Pancreas (tissue), 10 donors: ENCODE measurements at regions not wholly inside any gene's neighbourhood (a gene's known extent, or its start where the extent isn't known, plus 50 kb on each side); places are given as distances from the start of the nearest gene placed in this dataset.

Experiments
- ATAC-seq, 4 donors: fragments of 200-7000 bp; cut with Tn5 transposase; one replicate each; pipeline versions ENCODE4 v1.8.0 to v1.9.1; 2020; ENCODE audit warnings: mild to moderate bottlenecking in 4 of 4, moderate library complexity in 4 of 4
- DNase-seq, 6 donors: peaks; one replicate each; pipeline ENCODE4 v3.0.0-alpha.2; 2020
- FAIRE-seq: peaks from 2 replicates; lab custom pipeline; 2012; peaks lifted over from hg19 to GRCh38; lab: Jason Lieb, UNC
- H3K27ac ChIP-seq, 4 donors: fragments of 200-600 bp; sonication (generic); 1 replicate in 3 of 4; 2 replicates in 1 of 4; pipeline versions ENCODE4 v1.5.0 to v1.8.0; 2020
- H3K27me3 ChIP-seq, 4 donors: fragments of 200-600 bp; one replicate each; pipeline ENCODE4 v1.8.0; 2021
- H3K36me3 ChIP-seq, 3 donors: fragments of 200-600 bp; sonication (generic) in 1 of 3; one replicate each; pipeline versions ENCODE4 v1.5.0 to v1.8.0; 2020 to 2021
- H3K4me1 ChIP-seq, 3 donors: fragments of 200-600 bp; one replicate each; pipeline ENCODE4 v1.8.0; 2021
- H3K4me3 ChIP-seq, 4 donors: fragments of 200-600 bp; sonication (generic) in 2 of 4; one replicate each; pipeline versions ENCODE4 v1.5.0 to v1.8.0; 2020 to 2021
- H3K9me3 ChIP-seq, 4 donors: fragments of 200-600 bp; one replicate each; pipeline ENCODE4 v1.8.0; 2021
- WGBS, 2 donors: extraction: QIAGEN DNeasy Blood & Tissue Kit; methylation state at CpG; one replicate each; pipeline ENCODE4 v1.1.7; 2013; 5-methylcytosine and 5-hydroxymethylcytosine counted together
- intact Hi-C, 3 donors: fragments of 100-400 bp; cut with DNase I; formaldehyde crosslinking; loops; one replicate each; pipeline versions ENCODE4 v1.11.1 to v1.14.2; 2022
- TF ChIP-seq, protein P1 (sequence below), 4 donors: fragments of 200-600 bp; sonication (generic) in 3 of 4; IDR thresholded peaks; one replicate each; pipeline versions ENCODE4 v1.5.0 to v1.8.0; 2021; ENCODE audit warnings: antibody characterized with exemption in 4 of 4
- donor health status: healthy with polysubstance abuse.
- donor health status: DM: no; HTN: no; CAD: no; lungs with moderate emphysema.
- donor health status: DM: no; HTN: no; CAD: no.
- donor health status: control.
- donor health status: control.
- donor health status: Bipolar disorder and iron deficiency.
- donor health status: DM: yes; HTN: yes; CAD: no.
- donor health status: DM: no; HTN: no; CAD: no.
- donor health status: DM: no; HTN: no; CAD: no.
- donor health status: DM: yes; HTN: yes; CAD: no.

DNA sequence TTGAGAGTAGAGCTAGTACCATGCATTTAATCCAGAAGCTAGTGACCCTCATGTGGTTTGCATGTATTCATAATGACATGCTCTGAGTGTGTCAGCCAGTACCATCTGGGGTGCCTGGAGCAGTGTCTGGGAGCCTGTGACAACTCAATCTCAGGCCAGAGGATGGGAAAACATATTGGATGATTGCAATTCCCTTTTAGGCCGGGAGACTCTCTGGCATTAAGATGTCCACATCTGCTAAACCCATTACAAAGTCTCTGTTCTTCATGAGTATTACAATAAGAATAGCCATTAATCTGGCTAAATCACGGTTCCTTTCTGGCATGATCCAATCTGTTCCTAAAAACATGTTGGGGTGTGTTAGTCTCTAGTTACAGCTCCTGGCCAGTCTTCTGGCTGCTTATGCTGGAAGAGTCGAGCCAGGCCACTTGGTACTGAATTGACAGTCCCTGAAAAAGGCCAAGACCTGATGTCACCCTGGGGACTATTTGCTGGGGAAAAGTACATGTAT is 475.7 kb downstream of the ENC1 start:
- Histone ChIP-seq H3K4me1 (peaks cover 0 to 9% (median 0%) of the 10 kb centered on the region in 3 donors), H3K27ac (no peak overlapping the region), H3K27me3 (no peaks in the 10 kb centered on the region), H3K9me3 (no peaks in the 10 kb centered on the region), H3K4me3 (no peak overlapping the region), H3K36me3 (no peaks in the 10 kb centered on the region)
- intact Hi-C loops = no loop called here
- ATAC-seq = no peak
- no peak for FAIRE-seq
- DNase-seq = no peak
- 81 to 82% methylated on average over 3 of the region's 3 CpGs for WGBS, 2 donors
- TF ChIP-seq, protein P1, sequence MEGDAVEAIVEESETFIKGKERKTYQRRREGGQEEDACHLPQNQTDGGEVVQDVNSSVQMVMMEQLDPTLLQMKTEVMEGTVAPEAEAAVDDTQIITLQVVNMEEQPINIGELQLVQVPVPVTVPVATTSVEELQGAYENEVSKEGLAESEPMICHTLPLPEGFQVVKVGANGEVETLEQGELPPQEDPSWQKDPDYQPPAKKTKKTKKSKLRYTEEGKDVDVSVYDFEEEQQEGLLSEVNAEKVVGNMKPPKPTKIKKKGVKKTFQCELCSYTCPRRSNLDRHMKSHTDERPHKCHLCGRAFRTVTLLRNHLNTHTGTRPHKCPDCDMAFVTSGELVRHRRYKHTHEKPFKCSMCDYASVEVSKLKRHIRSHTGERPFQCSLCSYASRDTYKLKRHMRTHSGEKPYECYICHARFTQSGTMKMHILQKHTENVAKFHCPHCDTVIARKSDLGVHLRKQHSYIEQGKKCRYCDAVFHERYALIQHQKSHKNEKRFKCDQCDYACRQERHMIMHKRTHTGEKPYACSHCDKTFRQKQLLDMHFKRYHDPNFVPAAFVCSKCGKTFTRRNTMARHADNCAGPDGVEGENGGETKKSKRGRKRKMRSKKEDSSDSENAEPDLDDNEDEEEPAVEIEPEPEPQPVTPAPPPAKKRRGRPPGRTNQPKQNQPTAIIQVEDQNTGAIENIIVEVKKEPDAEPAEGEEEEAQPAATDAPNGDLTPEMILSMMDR (IDR thresholded peaks at IDR 0.05) = no peak

DNA sequence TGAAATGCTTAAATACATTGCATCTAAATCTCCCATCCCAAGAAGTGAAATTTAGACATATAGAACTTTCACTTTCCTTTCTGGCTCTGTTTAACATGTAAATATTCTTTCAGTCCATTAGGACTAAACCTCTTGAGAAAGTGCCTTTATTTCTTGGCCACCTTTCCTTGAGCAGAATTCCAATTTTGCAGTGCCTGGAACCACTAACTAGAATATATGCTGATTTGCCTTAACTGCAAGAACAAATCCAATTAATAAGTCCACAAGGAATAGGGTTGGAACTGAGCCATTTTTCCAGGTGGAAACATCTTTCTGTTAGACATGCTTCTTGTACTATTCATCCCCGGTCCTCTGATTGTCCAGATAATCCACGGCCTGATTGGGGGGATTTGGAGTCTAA is 478.0 kb downstream of the ENC1 start:
- H3K9me3 ChIP-seq = no peaks in the 10 kb centered on the region
- TF ChIP-seq, protein P1 (IDR thresholded peaks at IDR 0.05) = no peak
- 52 to 68% methylated on average over 2 of the region's 2 CpGs for WGBS, 2 donors
- ATAC-seq = no peak
- no peaks in the 10 kb centered on the region for H3K27me3 ChIP-seq
- FAIRE-seq = no peak
- H3K4me3 ChIP-seq = no peak overlapping the region
- intact Hi-C loops = no loop called here
- DNase-seq = no peak
- H3K27ac ChIP-seq = no peak overlapping the region
- H3K36me3 ChIP-seq = no peaks in the 10 kb centered on the region
- H3K4me1 ChIP-seq = peaks cover 0 to 4% (median 0%) of the 10 kb centered on the region in 3 donors

DNA sequence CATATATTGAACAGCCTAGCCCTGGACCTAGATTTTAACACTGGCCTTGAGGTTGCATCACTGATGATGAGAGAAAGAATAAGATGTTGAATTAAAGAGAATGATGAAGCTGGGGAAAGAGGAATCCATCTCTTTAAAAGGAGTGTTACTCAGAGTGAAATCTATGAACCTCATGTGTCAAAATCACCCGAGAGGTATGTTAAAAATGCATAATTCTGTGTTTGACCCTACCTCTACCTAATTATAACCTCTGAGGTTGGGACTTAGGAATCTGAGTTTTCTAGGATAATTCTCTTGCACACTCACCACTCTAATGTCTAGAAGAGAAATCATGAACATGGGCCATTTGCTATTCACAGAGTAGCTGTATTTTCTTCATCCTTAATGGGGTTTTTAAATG is 479.4 kb downstream of the ENC1 start:
- DNase-seq (no peak), FAIRE-seq (no peak), ATAC-seq (no peak)
- H3K4me3 ChIP-seq = no peak overlapping the region
- TF ChIP-seq, protein P1 (IDR thresholded peaks at IDR 0.05) = no peak
- H3K27me3 ChIP-seq = no peaks in the 10 kb centered on the region
- intact Hi-C loops = no loop called here
- H3K9me3 ChIP-seq = no peaks in the 10 kb centered on the region
- no peaks in the 10 kb centered on the region for H3K36me3 ChIP-seq
- WGBS, 2 donors = 92 to 97% methylated on average over 1 of the region's 1 CpG
- no peak overlapping the region for H3K27ac ChIP-seq
- H3K4me1 ChIP-seq = no peaks in the 10 kb centered on the region

DNA sequence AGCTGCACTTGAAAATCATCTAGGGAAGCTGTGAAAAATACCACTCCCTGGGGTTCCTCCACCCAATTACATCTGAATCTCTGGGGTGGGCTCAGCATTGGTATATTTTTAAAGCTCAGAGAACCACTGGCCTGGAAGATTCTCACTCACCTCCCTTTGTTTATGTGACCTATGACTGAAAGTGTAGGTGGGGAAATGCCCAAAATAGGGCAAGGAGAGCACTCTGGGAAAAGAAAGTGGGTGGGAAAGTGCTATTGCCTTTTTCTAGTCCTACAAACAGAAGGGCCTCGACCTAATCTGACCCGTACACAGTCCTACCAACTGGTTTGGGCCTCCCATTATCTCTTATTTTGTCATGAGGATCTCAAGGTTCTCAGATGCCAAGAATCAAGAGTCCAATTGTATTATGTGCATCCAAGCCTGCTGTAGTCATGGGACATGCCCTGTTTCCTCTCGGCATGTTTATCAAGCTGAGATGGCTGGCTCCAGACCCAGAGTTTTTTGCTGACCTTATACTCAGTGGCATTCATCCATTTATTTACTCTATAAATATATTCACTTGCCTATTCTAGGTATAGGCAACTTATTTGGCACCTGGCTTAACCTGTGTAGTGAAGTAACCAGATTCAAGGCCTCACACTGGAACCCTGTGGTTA is 483.7 kb downstream of the ENC1 start:
- H3K4me3 ChIP-seq = no peak overlapping the region
- intact Hi-C loops = no loop called here
- no peak overlapping the region for H3K27ac ChIP-seq
- WGBS, 2 donors = 81 to 84% methylated on average over 3 of the region's 3 CpGs
- H3K4me1 ChIP-seq = no peaks in the 10 kb centered on the region
- FAIRE-seq (no peak), ATAC-seq (no peak), DNase-seq (no peak)
- H3K36me3 ChIP-seq = no peaks in the 10 kb centered on the region
- TF ChIP-seq, protein P1 (IDR thresholded peaks at IDR 0.05) = no peak
- H3K27me3 ChIP-seq = no peaks in the 10 kb centered on the region
- no peaks in the 10 kb centered on the region for H3K9me3 ChIP-seq

DNA sequence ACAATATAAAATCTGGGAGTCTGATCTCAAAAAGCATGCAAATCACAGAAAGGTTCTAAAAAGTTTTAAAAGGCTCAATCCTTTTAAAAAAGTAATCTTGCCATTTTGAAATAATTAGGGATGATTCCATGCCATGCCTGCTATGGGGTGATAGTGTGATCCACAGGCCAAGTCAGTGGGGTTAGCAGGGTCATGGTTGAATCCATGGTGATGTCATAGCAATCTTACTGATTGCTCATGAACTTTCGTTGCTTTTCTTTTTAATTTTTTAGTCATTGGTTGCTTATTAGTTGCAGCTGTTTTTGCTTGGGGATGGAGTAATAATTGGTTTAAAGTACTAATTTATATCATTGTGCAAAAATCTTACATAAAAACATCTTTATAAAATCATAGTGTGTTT is 485.0 kb downstream of the ENC1 start:
- Histone ChIP-seq H3K36me3 (no peaks in the 10 kb centered on the region), H3K27me3 (no peaks in the 10 kb centered on the region), H3K4me1 (no peaks in the 10 kb centered on the region), H3K27ac (no peak overlapping the region), H3K9me3 (no peaks in the 10 kb centered on the region), H3K4me3 (no peak overlapping the region)
- DNase-seq = no peak
- ATAC-seq = no peak
- WGBS, 2 donors = 77 to 81% methylated on average over 1 of the region's 1 CpG
- FAIRE-seq = no peak
- TF ChIP-seq, protein P1 (IDR thresholded peaks at IDR 0.05) = no peak
- intact Hi-C loops = no loop called here
